ENCODE measurements at regions not wholly inside any gene's neighbourhood (a gene's known extent, or its start where the extent isn't known, plus 50 kb on each side); places are given as distances from the start of the nearest gene placed in this dataset.
"Not testable (repeated sequence)": the region's sequence is repeated elsewhere in the genome, so short reads cannot be mapped to it uniquely, and the experiment has no call there.

GRCh38 chr2:4988444-4988843 is 703.7 kb upstream of the SOX11 start:
- H3K27me3 ChIP-seq (replicated peaks in 1 of 2; ENCODE audit: control insufficient read depth in 2 of 2, insufficient read depth in 2 of 2, low read length in 1 of 2); BruUV-seq (replicated peaks); H3K36me3 ChIP-seq (ENCODE audit: control insufficient read depth in 2 of 2, insufficient read depth in 2 of 2, low read length in 1 of 2); H3K9me3 ChIP-seq (replicated peaks; ENCODE audit: control insufficient read depth, insufficient read depth, low read length); intact Hi-C loops (cut with micrococcal nuclease; ENCODE audit: unreplicated experiment); H2AFZ ChIP-seq (ENCODE audit: control insufficient read depth, low read depth, low read length); POLR2A ChIA-PET; RAD21 ChIA-PET (ENCODE audit: unreplicated experiment); H3K79me2 ChIP-seq (ENCODE audit: control insufficient read depth, insufficient read depth, low read length); H3K4me1 ChIP-seq (ENCODE audit: control insufficient read depth, insufficient read depth, low read length); DNase-seq (ENCODE audit: low read depth, low spot score); H3K9ac ChIP-seq (ENCODE audit: control insufficient read depth, insufficient read depth, low read length); H3K4me2 ChIP-seq (ENCODE audit: control insufficient read depth, insufficient read depth); FAIRE-seq; H3K4me3 ChIP-seq; H4K20me1 ChIP-seq (ENCODE audit: control insufficient read depth, insufficient read depth); ATAC-seq; SMC1A ChIA-PET (ENCODE audit: uncharacterized antibody, unreplicated experiment); in situ Hi-C loops (cut with MboI); H3K27ac ChIP-seq (ENCODE audit: control insufficient read depth, insufficient read depth): not testable (repeated sequence)
- CTCF ChIA-PET: interaction anchor here (0.6 kb wide), 1 partner anchor 634 kb away, joined by 3 read pairs; no protein-coding TSS in a partner anchor
- 39% methylated on average over 5 of the region's 5 CpGs for WGBS (ENCODE audit: insufficient coverage, insufficient replicate concordance, low lambda C conversion rate, missing lambda C conversion rate)

- FAIRE-seq: no peak
- no peak overlapping the region for H3K9ac ChIP-seq (ENCODE audit: control insufficient read depth, insufficient read depth, low read length)
- CTCF ChIA-PET: no interaction called here
Measured at GRCh38 chr2:4992226-4992625, 700.0 kb upstream of the SOX11 start.

More at GRCh38 chr2:4992226-4992625, 700.0 kb upstream of the SOX11 start:
- no peaks in the 10 kb centered on the region for H3K36me3 ChIP-seq (ENCODE audit: control insufficient read depth in 2 of 2, insufficient read depth in 2 of 2, low read length in 1 of 2)
- in situ Hi-C loops (cut with MboI): no loop called here
- no peaks in the 10 kb centered on the region for H3K79me2 ChIP-seq (ENCODE audit: control insufficient read depth, insufficient read depth, low read length)
- H3K27ac ChIP-seq (ENCODE audit: control insufficient read depth, insufficient read depth): no peak overlapping the region
- POLR2A ChIA-PET: no interaction called here
- RAD21 ChIA-PET (ENCODE audit: unreplicated experiment): no interaction called here
- no peak for ATAC-seq
- H3K9me3 ChIP-seq (replicated peaks; ENCODE audit: control insufficient read depth, insufficient read depth, low read length): no peaks in the 10 kb centered on the region
- no peak overlapping the region for H3K4me2 ChIP-seq (ENCODE audit: control insufficient read depth, insufficient read depth)
- H4K20me1 ChIP-seq (ENCODE audit: control insufficient read depth, insufficient read depth): no peaks in the 10 kb centered on the region
- whole genome bisulfite sequencing (ENCODE audit: insufficient coverage, insufficient replicate concordance, low lambda C conversion rate, missing lambda C conversion rate): 0% methylated on average over 4 of the region's 4 CpGs
- H2AFZ ChIP-seq (ENCODE audit: control insufficient read depth, low read depth, low read length): no peak overlapping the region
- no peaks in the 10 kb centered on the region for H3K27me3 ChIP-seq (replicated peaks in 1 of 2; ENCODE audit: control insufficient read depth in 2 of 2, insufficient read depth in 2 of 2, low read length in 1 of 2)
- H3K4me1 ChIP-seq (ENCODE audit: control insufficient read depth, insufficient read depth, low read length): no peaks in the 10 kb centered on the region
- no TSS peak for BruUV-seq (replicated peaks)
- TF ChIP-seq RFX5 (IDR thresholded peaks at IDR 0.05; ENCODE audit: low read depth, low read length) (no peak), HSF1 (IDR thresholded peaks at IDR 0.05; ENCODE audit: low read depth, low read length) (no peak), CBX3 (IDR thresholded peaks at IDR 0.05; ENCODE audit: borderline replicate concordance, low read depth) (no peak), NFIC (IDR thresholded peaks at IDR 0.05; ENCODE audit: low read depth, low read length) (no peak), EZH2 (IDR thresholded peaks at IDR 0.05; ENCODE audit: borderline replicate concordance, control insufficient read depth, low read depth, low read length) (no peak), BRCA1 (IDR thresholded peaks at IDR 0.05; ENCODE audit: low read depth, low read length) (no peak), MTA3 (IDR thresholded peaks at IDR 0.05; ENCODE audit: borderline replicate concordance, low read length) (no peak), SMAD5 (IDR thresholded peaks at IDR 0.05; ENCODE audit: low read depth) (no peak), DPF2 (IDR thresholded peaks at IDR 0.05) (no peak), RUNX3 (IDR thresholded peaks at IDR 0.05; ENCODE audit: low read length) (no peak), NR2C2 (IDR thresholded peaks at IDR 0.05; ENCODE audit: borderline replicate concordance, control insufficient read depth, insufficient read length, low read depth) (no peak)
- DNase-seq (ENCODE audit: low read depth, low spot score): no peak
- SMC1A ChIA-PET (ENCODE audit: uncharacterized antibody, unreplicated experiment): no interaction called here
- intact Hi-C loops (cut with micrococcal nuclease; ENCODE audit: unreplicated experiment): no loop called here
- H3K4me3 ChIP-seq: no peak overlapping the region

All from GM12878 (cell line).